Epithelial cell of prostate (primary cell): ENCODE measurements at regions not wholly inside any gene's neighbourhood (a gene's known extent, or its start where the extent isn't known, plus 50 kb on each side); places are given as distances from the start of the nearest gene placed in this dataset.

Source experiments
- DNase-seq: peaks from one replicate; pipeline ENCODE4 v3.0.0-alpha.2; 2011; ENCODE audit warnings: low read depth, low spot score
- H3K27ac ChIP-seq: fragments of 450-650 bp; 2 replicates; pipeline ENCODE4 v1.5.1; 2017; ENCODE audit warnings: mild to moderate bottlenecking

DNA sequence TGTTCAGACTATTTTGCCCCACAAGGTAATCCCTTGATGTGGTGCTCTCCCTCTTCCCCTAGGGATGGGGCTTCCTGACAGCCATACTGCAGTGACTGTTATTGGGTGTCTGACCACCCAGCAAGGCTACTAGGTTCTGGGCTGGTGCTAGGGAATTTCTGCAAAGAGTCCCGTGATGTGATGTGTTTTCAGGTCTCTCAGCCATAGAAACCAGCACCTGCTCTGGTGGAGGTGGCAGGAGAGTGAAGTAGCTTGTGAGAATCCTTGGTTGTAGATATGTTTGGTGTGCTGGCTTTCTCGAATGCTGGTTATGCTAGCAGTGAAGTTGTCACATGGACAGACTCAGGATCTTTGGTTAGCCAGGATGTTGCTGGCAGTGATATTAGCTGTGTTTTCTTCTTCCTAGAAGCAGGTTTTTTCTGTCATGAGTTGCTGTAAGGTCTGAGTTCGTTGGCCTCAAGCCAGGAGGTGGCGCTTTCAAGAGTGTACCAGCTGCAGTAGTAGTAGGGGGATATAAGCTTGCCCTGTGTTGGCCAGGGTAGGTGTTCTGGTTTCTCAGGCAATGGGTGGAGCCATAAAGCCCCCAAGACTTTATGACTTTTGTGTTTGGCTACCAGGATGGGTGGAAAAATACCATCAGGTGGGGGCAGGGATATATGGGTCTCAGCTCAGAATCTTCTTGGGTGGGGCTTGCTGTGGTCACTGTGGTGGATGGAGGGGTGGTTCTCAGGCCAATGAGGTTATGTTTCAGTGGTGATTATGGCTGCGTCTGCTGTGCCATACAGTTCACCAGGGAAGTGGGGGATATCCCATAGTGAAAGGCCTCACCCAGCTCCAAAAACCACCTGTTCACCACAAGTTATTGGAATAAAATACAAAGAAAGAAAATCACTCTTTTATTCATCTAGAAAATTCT lies 1112.3 kb downstream of the KCNT2 start:
- no peak overlapping the region for H3K27ac ChIP-seq
- no peak for DNase-seq

DNA sequence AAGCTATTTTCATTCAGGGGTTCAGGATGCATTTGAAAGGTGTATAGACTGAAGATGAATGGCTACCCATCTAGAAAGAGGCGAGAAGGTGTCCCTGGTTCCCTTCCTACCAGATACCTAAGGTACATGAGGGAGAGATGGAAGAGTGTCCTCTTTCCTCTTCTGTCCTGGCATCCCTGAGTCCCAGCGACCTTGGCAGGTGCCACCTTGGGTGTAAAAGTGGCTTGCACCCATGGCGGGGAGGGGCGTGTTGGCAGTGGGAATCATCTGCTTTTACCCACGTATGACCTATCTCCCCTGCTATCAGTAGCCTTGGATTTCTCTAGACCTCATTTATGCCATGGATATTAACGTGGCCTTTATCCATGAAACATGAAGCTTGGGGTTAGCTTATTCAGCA lies 1126.1 kb downstream of the KCNT2 start:
- no peak overlapping the region for H3K27ac ChIP-seq
- no peak for DNase-seq

GRCh38 chr1:195481293-195481692 lies 1126.9 kb downstream of the KCNT2 start:
- DNase-seq = no peak
- no peak overlapping the region for H3K27ac ChIP-seq

GRCh38 chr1:195475568-195475967 lies 1132.7 kb downstream of the KCNT2 start:
- DNase-seq = no peak
- no peak overlapping the region for H3K27ac ChIP-seq

DNA sequence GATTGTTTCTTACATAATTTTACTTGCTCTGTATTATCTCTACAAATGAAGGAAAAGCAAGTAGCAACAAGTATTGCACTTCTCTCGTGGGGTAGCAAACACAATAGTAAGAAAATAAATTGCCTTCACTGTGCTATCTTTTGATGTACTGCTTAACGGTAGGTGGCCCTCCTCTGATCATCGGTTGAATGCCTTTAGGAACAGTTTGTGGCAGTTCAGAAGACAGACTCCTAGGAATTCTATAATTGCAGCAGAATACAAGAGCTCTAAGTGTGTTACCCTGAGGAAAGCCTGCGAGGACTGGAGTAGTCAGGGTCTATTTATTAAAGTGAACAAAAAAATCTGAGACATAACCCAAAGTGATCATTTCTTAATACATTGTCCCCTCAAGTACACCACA lies 1135.9 kb downstream of the KCNT2 start:
- DNase-seq = no peak
- H3K27ac ChIP-seq = no peak overlapping the region

DNA sequence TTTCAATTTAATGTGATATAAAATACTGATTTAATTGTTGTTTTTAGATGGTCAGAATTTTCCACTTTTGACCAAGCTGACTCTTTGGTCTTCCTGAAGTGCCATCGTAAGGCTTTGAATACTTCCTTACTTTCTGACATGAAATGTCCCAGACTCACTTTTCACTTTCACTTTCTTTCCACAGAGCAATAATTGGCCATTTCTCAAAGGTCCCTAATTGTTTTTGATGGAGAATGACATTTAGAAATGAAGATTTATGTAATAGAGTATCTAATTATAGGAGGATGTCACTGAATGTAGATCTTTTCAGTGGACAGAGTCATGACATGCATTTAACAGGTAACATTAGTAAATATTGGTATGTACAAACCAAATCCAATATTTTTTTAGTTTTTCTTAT lies 1141.6 kb downstream of the KCNT2 start:
- no peak for DNase-seq
- no peak overlapping the region for H3K27ac ChIP-seq

DNA sequence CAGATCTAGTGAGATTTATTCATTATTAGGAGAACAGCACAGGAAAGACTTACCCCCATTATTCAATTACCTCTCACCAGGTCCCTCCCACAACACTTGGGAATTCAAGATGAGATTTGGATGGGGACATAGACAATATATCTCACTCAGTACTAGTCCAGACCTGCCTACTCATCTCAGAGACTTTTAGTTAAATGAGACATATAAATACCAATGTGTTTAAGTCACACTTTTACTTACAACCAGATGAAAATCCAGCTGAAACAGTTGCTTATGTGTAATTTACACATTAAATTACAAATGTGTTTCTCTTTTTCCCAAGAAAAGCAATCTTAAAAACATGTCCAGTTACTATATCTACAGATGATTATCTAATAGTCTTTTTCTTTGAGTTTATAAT lies 1145.6 kb downstream of the KCNT2 start:
- no peak for DNase-seq

DNA sequence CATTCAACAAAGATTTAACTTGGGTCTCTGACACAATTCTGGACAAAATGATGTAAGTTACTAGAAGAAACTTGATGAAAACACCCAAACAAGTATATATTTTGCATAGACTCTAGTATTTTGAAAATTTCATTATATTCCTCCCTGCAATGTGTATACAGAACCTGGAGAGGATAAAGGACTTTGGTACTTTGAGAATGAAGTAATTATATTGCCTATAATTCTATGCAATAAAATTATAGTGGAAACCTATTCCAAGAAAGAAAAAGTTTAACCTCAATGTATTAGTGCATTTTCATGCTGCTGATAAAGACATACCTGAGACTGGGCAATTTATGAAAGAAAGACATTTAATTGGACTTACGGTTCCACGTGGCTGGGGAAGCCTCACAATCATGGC lies 1146.1 kb downstream of the KCNT2 start:
- no peak overlapping the region for H3K27ac ChIP-seq
- DNase-seq = no peak

More for the DNA sequence above, 1145.6 kb downstream of the KCNT2 start:
- H3K27ac ChIP-seq = no peak overlapping the region

DNA sequence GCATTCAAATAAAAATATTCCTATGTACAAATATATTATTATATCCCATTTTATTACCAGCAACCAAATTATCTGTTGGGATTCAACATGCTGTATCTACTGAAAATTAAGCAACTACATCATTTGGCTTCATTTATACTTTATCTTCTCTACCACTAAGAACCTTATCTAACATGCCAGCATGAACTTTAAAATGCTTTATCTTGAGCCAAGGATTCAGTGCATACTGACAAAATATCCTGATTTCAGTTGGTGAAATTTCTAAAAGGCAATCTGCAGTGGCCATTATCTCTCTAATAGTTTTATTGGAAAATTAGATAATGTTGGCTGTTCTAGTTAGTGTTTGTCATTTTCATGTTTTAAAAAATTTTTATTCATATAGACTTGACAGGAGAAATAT lies 1149.9 kb downstream of the KCNT2 start:
- H3K27ac ChIP-seq = no peak overlapping the region
- DNase-seq = no peak

DNA sequence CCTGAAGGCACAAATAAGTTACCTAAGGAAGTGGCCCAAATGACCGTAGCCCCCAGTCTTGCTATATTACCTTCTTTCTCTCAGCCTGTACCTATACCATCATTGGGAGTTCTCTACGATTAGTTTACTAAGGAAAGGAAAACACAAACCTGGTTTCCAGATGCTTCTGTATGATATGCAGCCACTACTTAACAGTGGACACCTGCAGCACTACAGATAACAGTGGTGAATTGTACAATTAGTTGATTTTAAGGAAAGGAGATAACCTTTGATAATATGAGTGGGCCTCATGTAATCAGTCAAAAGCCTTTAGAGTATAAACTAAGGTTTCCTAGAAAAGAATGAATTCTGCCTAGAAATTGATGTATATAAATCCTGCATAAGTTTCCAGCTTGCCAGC lies 1157.4 kb downstream of the KCNT2 start:
- H3K27ac ChIP-seq = no peak overlapping the region
- DNase-seq = no peak

- no peak for DNase-seq
- H3K27ac ChIP-seq = no peak overlapping the region
Measured at GRCh38 chr1:195439661-195440060, 1168.6 kb downstream of the KCNT2 start.

- H3K27ac ChIP-seq = no peak overlapping the region
- no peak for DNase-seq
Measured at GRCh38 chr1:195434566-195435203, 1173.6 kb downstream of the KCNT2 start.

GRCh38 chr1:195430826-195431225 lies 1177.4 kb downstream of the KCNT2 start:
- no peak for DNase-seq
- no peak overlapping the region for H3K27ac ChIP-seq

DNA sequence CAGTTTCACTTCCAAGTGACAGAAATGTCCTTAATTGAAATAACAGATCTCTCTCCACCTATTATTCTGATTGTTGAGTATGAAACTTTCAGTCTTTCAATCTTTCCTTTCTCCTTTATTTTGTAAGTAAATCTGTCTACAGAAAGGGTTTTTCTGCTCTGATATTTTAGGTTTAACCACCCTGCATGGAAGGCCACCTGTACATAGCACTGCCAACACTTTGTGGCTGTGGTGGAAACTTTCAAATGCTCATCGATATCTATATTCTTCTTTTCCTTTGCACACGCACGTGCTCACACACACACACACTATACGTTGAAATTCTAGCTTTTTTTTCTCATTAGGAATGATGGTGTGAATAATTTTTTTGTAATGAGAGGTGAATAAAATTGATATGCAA lies 1179.3 kb downstream of the KCNT2 start:
- DNase-seq = no peak
- H3K27ac ChIP-seq = no peak overlapping the region

- no peak for DNase-seq
- no peak overlapping the region for H3K27ac ChIP-seq
Measured at GRCh38 chr1:195415584-195415983, 1192.7 kb downstream of the KCNT2 start.

DNA sequence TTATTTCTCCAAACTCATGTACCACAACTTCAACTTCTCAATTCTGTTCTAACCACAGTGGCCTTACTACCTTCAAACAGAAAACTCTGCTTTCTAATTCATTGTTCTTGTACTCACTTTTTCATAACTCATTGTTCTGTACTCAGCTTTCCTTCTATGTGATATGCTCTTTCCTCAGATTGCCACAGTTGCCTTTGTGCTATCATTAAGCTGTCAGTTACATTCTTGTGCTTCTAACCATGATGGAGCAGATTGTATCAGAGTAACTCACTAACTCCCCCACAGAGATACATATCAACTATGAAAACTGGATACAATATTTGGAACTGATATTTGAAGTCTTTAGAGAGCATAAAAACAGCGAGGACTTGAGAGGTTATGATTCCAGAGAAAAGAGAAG lies 1213.7 kb downstream of the KCNT2 start:
- no peak overlapping the region for H3K27ac ChIP-seq
- no peak for DNase-seq

DNA sequence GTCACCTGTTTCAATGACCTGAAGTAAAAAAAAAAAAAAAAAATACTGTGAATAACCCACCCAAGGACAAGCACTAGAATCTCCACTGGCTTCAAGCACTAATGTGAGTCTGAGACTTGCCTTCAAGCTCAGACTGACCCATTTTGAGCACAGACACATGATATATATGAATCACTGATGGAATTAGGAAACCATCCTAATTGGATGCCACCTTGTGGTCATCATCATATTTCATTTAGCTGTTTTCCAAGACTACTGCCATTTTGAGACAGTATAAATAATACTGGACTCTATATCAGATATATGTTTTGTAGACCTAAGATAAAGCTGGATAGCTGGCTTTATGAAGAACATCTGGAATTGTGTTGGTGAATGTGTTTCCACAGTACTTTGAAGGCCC lies 1232.0 kb downstream of the KCNT2 start:
- H3K27ac ChIP-seq = no peak overlapping the region
- DNase-seq = no peak

DNA sequence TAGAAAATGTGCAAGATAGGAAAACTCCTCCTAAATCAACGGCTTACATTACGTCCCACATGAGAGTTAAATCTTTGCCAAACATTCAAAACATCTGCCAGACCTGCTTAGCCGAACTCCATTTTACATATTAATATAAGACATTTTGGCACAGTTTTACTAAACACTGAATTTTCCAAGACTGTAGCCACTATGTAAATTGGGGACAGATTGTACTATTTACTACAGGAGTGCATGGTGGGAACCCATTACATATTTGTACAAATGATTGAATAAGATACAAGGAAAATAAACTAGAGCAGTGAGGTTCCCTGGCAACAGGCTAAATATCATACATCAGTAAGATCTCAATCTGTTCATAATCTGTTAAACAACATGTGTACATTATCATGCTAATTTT lies 1234.4 kb downstream of the KCNT2 start:
- H3K27ac ChIP-seq = no peak overlapping the region
- DNase-seq = no peak

DNA sequence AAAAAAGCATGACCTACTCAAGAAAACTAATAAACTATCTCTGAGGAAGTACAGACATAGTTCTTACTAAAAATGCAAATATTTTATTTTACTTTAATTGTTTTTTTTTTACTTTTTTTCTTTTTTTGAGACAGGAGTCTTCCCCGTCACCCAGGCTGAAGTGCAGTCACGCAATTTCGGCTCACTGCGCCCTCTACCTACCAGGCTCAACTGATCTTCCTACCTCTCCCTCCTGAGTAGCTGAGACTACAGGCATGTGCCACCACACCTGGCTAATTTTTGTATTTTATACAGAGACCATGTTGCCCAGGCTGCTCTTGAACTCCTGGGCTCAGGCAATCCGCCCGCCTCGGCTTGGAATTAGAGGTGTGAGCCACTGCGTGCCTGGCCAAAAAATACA lies 1263.1 kb downstream of the KCNT2 start:
- DNase-seq = no peak
- no peak overlapping the region for H3K27ac ChIP-seq

DNA sequence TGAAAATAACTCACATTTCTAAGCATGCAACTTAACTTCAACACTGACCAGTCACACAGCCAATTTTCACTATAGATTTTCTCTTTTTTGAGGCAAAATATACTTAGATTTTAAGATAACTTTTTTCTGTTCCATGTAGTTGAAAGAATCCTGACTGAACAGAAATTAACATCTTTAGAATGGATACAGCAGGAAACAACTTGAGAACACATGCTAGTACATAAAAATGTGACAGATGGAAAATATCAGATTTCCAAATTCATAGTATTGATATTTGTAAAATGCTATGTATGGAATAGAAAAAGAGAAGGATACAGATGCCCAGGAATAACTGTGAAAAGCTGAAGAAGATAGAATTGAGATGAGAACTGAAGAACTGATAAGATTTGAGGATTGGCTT lies 1270.6 kb downstream of the KCNT2 start:
- no peak for DNase-seq
- H3K27ac ChIP-seq = no peak overlapping the region

DNA sequence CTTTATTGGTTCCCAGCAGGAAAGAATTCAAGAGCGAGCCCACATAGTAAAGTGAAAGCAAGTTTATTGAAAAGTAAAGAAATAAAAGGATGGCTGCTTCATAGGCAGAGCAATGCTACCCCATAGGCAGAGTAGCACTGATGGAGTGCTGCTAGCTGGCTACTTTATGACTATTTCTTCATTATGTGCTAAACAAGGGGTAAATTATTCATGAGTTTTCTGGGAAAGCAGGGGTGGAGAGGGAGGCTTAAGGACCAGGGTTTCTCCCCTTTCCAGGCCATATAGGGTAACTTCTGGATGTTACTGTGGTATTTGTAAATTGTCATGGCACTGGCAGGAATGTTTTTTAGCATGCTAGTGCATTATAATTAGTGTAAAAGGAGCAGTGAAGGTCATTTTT lies 1271.4 kb downstream of the KCNT2 start:
- no peak overlapping the region for H3K27ac ChIP-seq
- DNase-seq = no peak

DNA sequence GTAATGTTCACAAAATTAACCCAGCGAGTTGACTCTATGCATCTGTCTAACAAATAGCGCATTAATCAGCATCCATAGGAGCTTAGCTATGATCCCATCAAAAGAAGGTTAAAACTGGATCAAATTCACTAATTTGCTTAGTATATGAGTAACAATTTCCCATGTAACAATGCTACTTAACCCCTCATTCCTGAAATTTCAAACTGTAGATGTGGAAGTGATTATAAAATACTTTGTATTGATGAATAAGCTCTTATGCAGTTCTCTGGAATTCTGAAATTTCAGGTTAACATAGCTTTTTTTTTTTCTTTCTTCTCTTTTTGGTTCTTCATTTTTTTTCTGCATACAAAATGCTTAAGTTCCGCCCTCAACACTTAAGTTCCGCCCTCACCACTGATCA lies 1272.7 kb downstream of the KCNT2 start:
- H3K27ac ChIP-seq = no peak overlapping the region
- no peak for DNase-seq
